ENCODE measurements at regions not wholly inside any gene's neighbourhood (a gene's known extent, or its start where the extent isn't known, plus 50 kb on each side); places are given as distances from the start of the nearest gene placed in this dataset.

GRCh38 chr5:121688126-121688525 is 163.6 kb upstream of the FTMT start:
- H3K79me1 ChIP-seq (ENCODE audit: low read depth in 1 of 2, low read length in 2 of 2), result no peaks in the 10 kb centered on the region
- H4K8ac ChIP-seq (ENCODE audit: low read depth in 2 of 2, low read length in 2 of 2), result no peak overlapping the region
- no peak overlapping the region for H2BK5ac ChIP-seq (ENCODE audit: low read depth, low read length, poor library complexity, severe bottlenecking)
- no peaks in the 10 kb centered on the region for H4K20me1 ChIP-seq (ENCODE audit: insufficient read depth, low read length)
- no peak for DNase-seq
- dilution Hi-C loops (cut with HindIII; ENCODE audit: low sequenced_read_pairs, unreplicated experiment) (no loop called here), intact Hi-C loops (cut with micrococcal nuclease) (no loop called here), in situ Hi-C loops (cut with MboI; ENCODE audit: low sequenced_read_pairs) (no loop called here)
- POLR2A ChIA-PET (ENCODE audit: unreplicated experiment), result no interaction called here
- no peak overlapping the region for H3K14ac ChIP-seq (replicated peaks; ENCODE audit: low read depth, low read length)
- no peak overlapping the region for H3K9ac ChIP-seq (ENCODE audit: low read depth, low read length)
- no peak overlapping the region for H3K23ac ChIP-seq (ENCODE audit: low read depth, low read length)
- H2BK120ac ChIP-seq (ENCODE audit: low read depth, low read length), result no peak overlapping the region
- H2BK15ac ChIP-seq (ENCODE audit: low read depth, low read length), result no peak overlapping the region
- no peak overlapping the region for H2BK20ac ChIP-seq (ENCODE audit: low read depth, low read length)
- H3K4ac ChIP-seq (ENCODE audit: low read depth, low read length), result no peak overlapping the region
- H2AFZ ChIP-seq (replicated peaks; ENCODE audit: low read length, poor library complexity), result no peak overlapping the region
- ATAC-seq (ENCODE audit: low read depth), result no peak
- H3K4me2 ChIP-seq (ENCODE audit: low read depth, low read length), result no peak overlapping the region
- no peak overlapping the region for H4K5ac ChIP-seq (ENCODE audit: low read depth, low read length)
- BruUV-seq (replicated peaks), result no TSS peak
- no peak overlapping the region for H3K18ac ChIP-seq (ENCODE audit: low read depth, low read length)
- H3K27ac ChIP-seq (ENCODE audit: insufficient read depth, low read length), result no peak overlapping the region
- CTCF ChIA-PET, result no interaction called here
- no peak overlapping the region for H3K56ac ChIP-seq (ENCODE audit: extremely low read depth, insufficient read depth, low read length)
- no peak overlapping the region for H2AK5ac ChIP-seq (ENCODE audit: low read depth, low read length)
- no peak overlapping the region for H2AK9ac ChIP-seq (replicated peaks; ENCODE audit: low read depth, low read length, poor library complexity)
- TF ChIP-seq MAZ (IDR thresholded peaks at IDR 0.05; ENCODE audit: borderline replicate concordance, low read depth, low read length), result no peak
- TF ChIP-seq BHLHE40 (IDR thresholded peaks at IDR 0.05; ENCODE audit: low read depth, low read length), result no peak
- TF ChIP-seq ELK1 (IDR thresholded peaks at IDR 0.05; ENCODE audit: borderline replicate concordance, low read depth, low read length), result no peak
- TF ChIP-seq RCOR1 (IDR thresholded peaks at IDR 0.05; ENCODE audit: insufficient replicate concordance, low read length), result no peak
- no peak for TF ChIP-seq RFX5 (IDR thresholded peaks at IDR 0.05; ENCODE audit: low read depth, low read length)
- no peak for TF ChIP-seq MXI1 (IDR thresholded peaks at IDR 0.05; ENCODE audit: borderline replicate concordance, low read depth, low read length)
- no peak for TF ChIP-seq SMC3 (IDR thresholded peaks at IDR 0.05; ENCODE audit: low read depth, low read length)
- TF ChIP-seq MAFK (IDR thresholded peaks at IDR 0.05; ENCODE audit: low read depth, low read length), result no peak
- TF ChIP-seq CHD1 (IDR thresholded peaks at IDR 0.05; ENCODE audit: low read depth, low read length), result no peak
- TF ChIP-seq NFE2L2 (IDR thresholded peaks at IDR 0.05; ENCODE audit: low read depth, low read length), result no peak
- TF ChIP-seq, protein P1, sequence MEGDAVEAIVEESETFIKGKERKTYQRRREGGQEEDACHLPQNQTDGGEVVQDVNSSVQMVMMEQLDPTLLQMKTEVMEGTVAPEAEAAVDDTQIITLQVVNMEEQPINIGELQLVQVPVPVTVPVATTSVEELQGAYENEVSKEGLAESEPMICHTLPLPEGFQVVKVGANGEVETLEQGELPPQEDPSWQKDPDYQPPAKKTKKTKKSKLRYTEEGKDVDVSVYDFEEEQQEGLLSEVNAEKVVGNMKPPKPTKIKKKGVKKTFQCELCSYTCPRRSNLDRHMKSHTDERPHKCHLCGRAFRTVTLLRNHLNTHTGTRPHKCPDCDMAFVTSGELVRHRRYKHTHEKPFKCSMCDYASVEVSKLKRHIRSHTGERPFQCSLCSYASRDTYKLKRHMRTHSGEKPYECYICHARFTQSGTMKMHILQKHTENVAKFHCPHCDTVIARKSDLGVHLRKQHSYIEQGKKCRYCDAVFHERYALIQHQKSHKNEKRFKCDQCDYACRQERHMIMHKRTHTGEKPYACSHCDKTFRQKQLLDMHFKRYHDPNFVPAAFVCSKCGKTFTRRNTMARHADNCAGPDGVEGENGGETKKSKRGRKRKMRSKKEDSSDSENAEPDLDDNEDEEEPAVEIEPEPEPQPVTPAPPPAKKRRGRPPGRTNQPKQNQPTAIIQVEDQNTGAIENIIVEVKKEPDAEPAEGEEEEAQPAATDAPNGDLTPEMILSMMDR (conservative IDR thresholded peaks at IDR 0.05; ENCODE audit: low read depth, low read length), result no peak
- no peak for TF ChIP-seq RAD21 (IDR thresholded peaks at IDR 0.05; ENCODE audit: low read length)
- TF ChIP-seq USF2 (IDR thresholded peaks at IDR 0.05; ENCODE audit: low read depth, low read length), result no peak
- H3K36me3 ChIP-seq (ENCODE audit: control insufficient read depth, insufficient read depth, low read length), result no peaks in the 10 kb centered on the region
- H3K4me1 ChIP-seq (ENCODE audit: control insufficient read depth, insufficient read depth, low read length), result no peaks in the 10 kb centered on the region
- H3K27me3 ChIP-seq (ENCODE audit: control insufficient read depth, insufficient read depth, low read length), result no peaks in the 10 kb centered on the region
- no peaks in the 10 kb centered on the region for H3K9me1 ChIP-seq (ENCODE audit: insufficient read depth, low read length)
- H3K9me3 ChIP-seq (ENCODE audit: control insufficient read depth, insufficient read depth, low read length), result no peaks in the 10 kb centered on the region
- no CpG with 5 or more reads among the region's 1 CpG for WGBS, 2 experiments (ENCODE audit: extremely low coverage in 2 of 2, insufficient read length in 1 of 2)
- H4K91ac ChIP-seq (ENCODE audit: insufficient read depth, low read depth, low read length), result no peak overlapping the region
- H3K4me3 ChIP-seq (ENCODE audit: insufficient read depth, low read depth, low read length), result no peak overlapping the region

Data from IMR-90 (cell line).